ENCODE measurements at regions not wholly inside any gene's neighbourhood (a gene's known extent, or its start where the extent isn't known, plus 50 kb on each side); places are given as distances from the start of the nearest gene placed in this dataset.

GRCh38 chr1:5393603-5394002, 598.6 kb downstream of the NPHP4 start:
- TF ChIP-seq CTCF (IDR thresholded peaks at IDR 0.05; ENCODE audit: control insufficient read depth, insufficient read depth, low read depth, low read length, missing control alignments) = no peak
- no peak overlapping the region for H3K4me3 ChIP-seq (ENCODE audit: control insufficient read depth, low read depth, low read length)
- DNase-seq (ENCODE audit: low read depth) = no peak

- no peak overlapping the region for H3K4me3 ChIP-seq (ENCODE audit: control insufficient read depth, low read depth, low read length)
- TF ChIP-seq CTCF (IDR thresholded peaks at IDR 0.05; ENCODE audit: control insufficient read depth, insufficient read depth, low read depth, low read length, missing control alignments) = no peak
- DNase-seq (ENCODE audit: low read depth) = no peak
These were observed 599.1 kb downstream of the NPHP4 start for GRCh38 chr1:5393146-5393545.

- no peak for TF ChIP-seq CTCF (IDR thresholded peaks at IDR 0.05; ENCODE audit: control insufficient read depth, insufficient read depth, low read depth, low read length, missing control alignments)
- no peak for DNase-seq (ENCODE audit: low read depth)
- H3K4me3 ChIP-seq (ENCODE audit: control insufficient read depth, low read depth, low read length) = no peak overlapping the region
These were observed 600.5 kb downstream of the NPHP4 start for GRCh38 chr1:5391725-5392124.

GRCh38 chr1:5390504-5390903, 601.7 kb downstream of the NPHP4 start:
- no peak overlapping the region for H3K4me3 ChIP-seq (ENCODE audit: control insufficient read depth, low read depth, low read length)
- no peak for TF ChIP-seq CTCF (IDR thresholded peaks at IDR 0.05; ENCODE audit: control insufficient read depth, insufficient read depth, low read depth, low read length, missing control alignments)
- DNase-seq (ENCODE audit: low read depth) = no peak

GRCh38 chr1:5389101-5389885, 602.9 kb downstream of the NPHP4 start:
- no peak overlapping the region for H3K4me3 ChIP-seq (ENCODE audit: control insufficient read depth, low read depth, low read length)
- DNase-seq (ENCODE audit: low read depth) = no peak
- TF ChIP-seq CTCF (IDR thresholded peaks at IDR 0.05; ENCODE audit: control insufficient read depth, insufficient read depth, low read depth, low read length, missing control alignments) = no peak

GRCh38 chr1:5388622-5389021, 603.6 kb downstream of the NPHP4 start:
- no peak for DNase-seq (ENCODE audit: low read depth)
- H3K4me3 ChIP-seq (ENCODE audit: control insufficient read depth, low read depth, low read length) = no peak overlapping the region
- no peak for TF ChIP-seq CTCF (IDR thresholded peaks at IDR 0.05; ENCODE audit: control insufficient read depth, insufficient read depth, low read depth, low read length, missing control alignments)
